ENCODE measurements at regions not wholly inside any gene's neighbourhood (a gene's known extent, or its start where the extent isn't known, plus 50 kb on each side); places are given as distances from the start of the nearest gene placed in this dataset.

DNA sequence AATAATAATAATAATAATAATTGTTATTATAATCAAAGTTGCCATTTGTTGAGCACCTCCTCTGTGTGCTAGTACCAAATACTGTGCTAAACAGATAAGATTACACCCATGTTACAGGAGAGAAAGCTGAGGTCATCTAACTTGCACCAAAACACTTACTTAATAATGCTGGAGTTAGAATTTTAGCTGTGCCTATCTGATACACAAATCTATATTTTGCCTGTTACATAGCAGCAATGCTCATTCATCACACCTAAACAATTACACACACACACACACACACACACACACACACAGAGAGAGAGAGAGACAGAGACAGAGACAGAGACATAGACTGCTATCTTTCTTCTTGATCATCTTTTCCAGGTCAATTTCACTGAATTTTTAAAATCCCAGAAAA lies 170.9 kb upstream of the KLF3 start:
- in situ Hi-C loops (cut with MboI; ENCODE audit: low sequenced_read_pairs) = loop anchor here (25.0 kb wide), 1 partner anchor 106 kb away; no protein-coding TSS in a partner anchor

More for the DNA sequence above, 170.9 kb upstream of the KLF3 start:
- H2BK20ac ChIP-seq (ENCODE audit: low read depth, low read length) = no peak overlapping the region
- H4K5ac ChIP-seq (ENCODE audit: low read depth, low read length) = no peak overlapping the region
- no peak overlapping the region for H3K18ac ChIP-seq (ENCODE audit: low read depth, low read length)
- no peak overlapping the region for H2BK120ac ChIP-seq (ENCODE audit: low read depth, low read length)
- no peak overlapping the region for H4K91ac ChIP-seq (ENCODE audit: insufficient read depth, low read depth, low read length)
- no peak overlapping the region for H3K23ac ChIP-seq (ENCODE audit: low read depth, low read length)
- H3K9me1 ChIP-seq (ENCODE audit: insufficient read depth, low read length) = no peaks in the 10 kb centered on the region
- no peak overlapping the region for H3K4me2 ChIP-seq (ENCODE audit: low read depth, low read length)
- no peak overlapping the region for H3K14ac ChIP-seq (replicated peaks; ENCODE audit: low read depth, low read length)
- no peak overlapping the region for H3K56ac ChIP-seq (ENCODE audit: extremely low read depth, insufficient read depth, low read length)
- no peak for DNase-seq
- H4K20me1 ChIP-seq (ENCODE audit: insufficient read depth, low read length) = no peaks in the 10 kb centered on the region
- no peak overlapping the region for H3K27ac ChIP-seq (ENCODE audit: insufficient read depth, low read length)
- H3K4me3 ChIP-seq (ENCODE audit: insufficient read depth, low read depth, low read length) = no peak overlapping the region
- dilution Hi-C loops (cut with HindIII; ENCODE audit: low sequenced_read_pairs, unreplicated experiment) = no loop called here
- no peak overlapping the region for H2AK5ac ChIP-seq (ENCODE audit: low read depth, low read length)
- H2AK9ac ChIP-seq (replicated peaks; ENCODE audit: low read depth, low read length, poor library complexity) = no peak overlapping the region
- H3K36me3 ChIP-seq (ENCODE audit: control insufficient read depth, insufficient read depth, low read length) = no peaks in the 10 kb centered on the region
- ATAC-seq (ENCODE audit: low read depth) = no peak
- no peaks in the 10 kb centered on the region for H3K9me3 ChIP-seq (ENCODE audit: control insufficient read depth, insufficient read depth, low read length)
- H3K27me3 ChIP-seq (ENCODE audit: control insufficient read depth, insufficient read depth, low read length) = peaks cover 3% of the 10 kb centered on the region; the same call in 1 of the 2 replicates
- no peak overlapping the region for H2AFZ ChIP-seq (replicated peaks; ENCODE audit: low read length, poor library complexity)
- no peaks in the 10 kb centered on the region for H3K79me1 ChIP-seq (ENCODE audit: low read depth in 1 of 2, low read length in 2 of 2)
- H3K9ac ChIP-seq (ENCODE audit: low read depth, low read length) = no peak overlapping the region
- no peak overlapping the region for H2BK15ac ChIP-seq (ENCODE audit: low read depth, low read length)
- no peak overlapping the region for H4K8ac ChIP-seq (ENCODE audit: low read depth in 2 of 2, low read length in 2 of 2)
- POLR2A ChIA-PET (ENCODE audit: unreplicated experiment) = no interaction called here
- no TSS peak for BruUV-seq (replicated peaks)
- no peak overlapping the region for H3K4ac ChIP-seq (ENCODE audit: low read depth, low read length)
- TF ChIP-seq, protein P1, sequence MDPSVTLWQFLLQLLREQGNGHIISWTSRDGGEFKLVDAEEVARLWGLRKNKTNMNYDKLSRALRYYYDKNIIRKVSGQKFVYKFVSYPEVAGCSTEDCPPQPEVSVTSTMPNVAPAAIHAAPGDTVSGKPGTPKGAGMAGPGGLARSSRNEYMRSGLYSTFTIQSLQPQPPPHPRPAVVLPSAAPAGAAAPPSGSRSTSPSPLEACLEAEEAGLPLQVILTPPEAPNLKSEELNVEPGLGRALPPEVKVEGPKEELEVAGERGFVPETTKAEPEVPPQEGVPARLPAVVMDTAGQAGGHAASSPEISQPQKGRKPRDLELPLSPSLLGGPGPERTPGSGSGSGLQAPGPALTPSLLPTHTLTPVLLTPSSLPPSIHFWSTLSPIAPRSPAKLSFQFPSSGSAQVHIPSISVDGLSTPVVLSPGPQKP (IDR thresholded peaks at IDR 0.05; ENCODE audit: borderline replicate concordance, low read depth, low read length) = no peak
- TF ChIP-seq SMC3 (IDR thresholded peaks at IDR 0.05; ENCODE audit: low read depth, low read length) (no peak), CHD1 (IDR thresholded peaks at IDR 0.05; ENCODE audit: low read depth, low read length) (no peak), CEBPB (IDR thresholded peaks at IDR 0.05; ENCODE audit: low read depth, low read length) (no peak), RAD21 (IDR thresholded peaks at IDR 0.05; ENCODE audit: low read length) (no peak), CTCF (conservative IDR thresholded peaks at IDR 0.05; ENCODE audit: low read depth, low read length) (no peak), BHLHE40 (IDR thresholded peaks at IDR 0.05; ENCODE audit: low read depth, low read length) (no peak), FOS (IDR thresholded peaks at IDR 0.05; ENCODE audit: low read depth, low read length) (no peak), RFX5 (IDR thresholded peaks at IDR 0.05; ENCODE audit: low read depth, low read length) (no peak), MAZ (IDR thresholded peaks at IDR 0.05; ENCODE audit: borderline replicate concordance, low read depth, low read length) (no peak), MXI1 (IDR thresholded peaks at IDR 0.05; ENCODE audit: borderline replicate concordance, low read depth, low read length) (no peak), MAFK (IDR thresholded peaks at IDR 0.05; ENCODE audit: low read depth, low read length) (no peak), POLR2A (IDR thresholded peaks at IDR 0.05; ENCODE audit: low read depth, low read length) (no peak)
- TF ChIP-seq, protein P2, sequence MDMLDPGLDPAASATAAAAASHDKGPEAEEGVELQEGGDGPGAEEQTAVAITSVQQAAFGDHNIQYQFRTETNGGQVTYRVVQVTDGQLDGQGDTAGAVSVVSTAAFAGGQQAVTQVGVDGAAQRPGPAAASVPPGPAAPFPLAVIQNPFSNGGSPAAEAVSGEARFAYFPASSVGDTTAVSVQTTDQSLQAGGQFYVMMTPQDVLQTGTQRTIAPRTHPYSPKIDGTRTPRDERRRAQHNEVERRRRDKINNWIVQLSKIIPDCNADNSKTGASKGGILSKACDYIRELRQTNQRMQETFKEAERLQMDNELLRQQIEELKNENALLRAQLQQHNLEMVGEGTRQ (IDR thresholded peaks at IDR 0.05; ENCODE audit: low read depth, low read length) = no peak
- H3K4me1 ChIP-seq (ENCODE audit: control insufficient read depth, insufficient read depth, low read length) = no peaks in the 10 kb centered on the region
- intact Hi-C loops (cut with micrococcal nuclease) = no loop called here
- H2BK5ac ChIP-seq (ENCODE audit: low read depth, low read length, poor library complexity, severe bottlenecking) = no peak overlapping the region
- CTCF ChIA-PET = no interaction called here

All from IMR-90 (cell line).